Thyroid gland (tissue), 4 donors: ENCODE measurements at regions not wholly inside any gene's neighbourhood (a gene's known extent, or its start where the extent isn't known, plus 50 kb on each side); places are given as distances from the start of the nearest gene placed in this dataset.

ENCODE experiments used
- DNase-seq, 2 donors: peaks; one replicate each; pipeline ENCODE4 v3.0.0-alpha.2; 2019
- H3K27ac ChIP-seq, 3 donors: fragments of 200-600 bp; sonication (generic); 1 replicate in 2 of 3; 2 replicates in 1 of 3; pipeline ENCODE4 v1.5.1; 2016 to 2019; ENCODE audit warnings: mild to moderate bottlenecking in 1 of 3, moderate library complexity in 1 of 3
- H3K27me3 ChIP-seq: fragments of 200-600 bp; sonication (generic); one replicate; pipeline ENCODE4 v1.5.1; 2019
- H3K36me3 ChIP-seq, 2 donors: fragments of 200-600 bp; sonication (generic); one replicate each; pipeline ENCODE4 v1.5.1; 2016 to 2019
- H3K4me1 ChIP-seq, 2 donors: fragments of 200-600 bp; sonication (generic); one replicate each; pipeline ENCODE4 v1.5.1; 2017 to 2019
- H3K4me3 ChIP-seq, 3 donors: fragments of 200-600 bp; sonication (generic); replicated peaks in 1 of 3; 1 replicate in 2 of 3; 2 replicates in 1 of 3; pipeline ENCODE4 v1.5.1; 2016; ENCODE audit warnings: mild to moderate bottlenecking in 1 of 3
- H3K9me3 ChIP-seq: fragments of 200-600 bp; sonication (generic); one replicate; pipeline ENCODE4 v1.5.1; 2017
- CTCF ChIP-seq, 6 experiments: fragments of 200-600 bp in 3 of 6; fragments of 450-650 bp in 3 of 6; sonication (generic) in 3 of 6; IDR thresholded peaks; one replicate each; pipeline ENCODE4 v1.5.1; 2016 to 2019; ENCODE audit warnings: antibody characterized with exemption in 6 of 6, mild to moderate bottlenecking in 2 of 6, inconsistent platforms in 1 of 6, moderate library complexity in 1 of 6
- POLR2A ChIP-seq, 2 donors: fragments of 450-650 bp; IDR thresholded peaks; one replicate each; pipeline ENCODE4 v1.6.1; 2017; ENCODE audit warnings: antibody characterized with exemption in 2 of 2, mild to moderate bottlenecking in 2 of 2, moderate library complexity in 1 of 2
- WGBS, 2 donors: methylation state at CpG; one replicate each; pipeline ENCODE4 v1.1.5; 2017; 5-methylcytosine and 5-hydroxymethylcytosine counted together
- intact Hi-C: fragments of 100-400 bp; cut with DNase I; formaldehyde crosslinking; loops from one replicate; pipeline ENCODE4 v1.15.1; 2023

- intact Hi-C loops, result no loop called here
- no peak for TF ChIP-seq CTCF (IDR thresholded peaks at IDR 0.05)
- no peak for TF ChIP-seq POLR2A (IDR thresholded peaks at IDR 0.05)
- DNase-seq, result peak in 1 of 2 donors; percentile 12
- no peak overlapping the region for H3K27ac ChIP-seq
- no peaks in the 10 kb centered on the region for H3K36me3 ChIP-seq
- H3K27me3 ChIP-seq, result no peaks in the 10 kb centered on the region
- H3K4me1 ChIP-seq, result no peaks in the 10 kb centered on the region
- H3K4me3 ChIP-seq, result no peak overlapping the region
- no peaks in the 10 kb centered on the region for H3K9me3 ChIP-seq
- WGBS, 2 donors, result 96 to 99% methylated on average over 14 to 29 of the region's 55 CpGs
These were observed 1276.1 kb downstream of the PCDH7 start for GRCh38 chr4:31995943-31996901.

GRCh38 chr4:31998807-31999206, 1278.6 kb downstream of the PCDH7 start:
- Histone ChIP-seq H3K4me1 (no peaks in the 10 kb centered on the region), H3K36me3 (no peaks in the 10 kb centered on the region), H3K9me3 (no peaks in the 10 kb centered on the region), H3K27ac (no peak overlapping the region), H3K27me3 (no peaks in the 10 kb centered on the region), H3K4me3 (no peak overlapping the region)
- 78 to 95% methylated on average over 2 of the region's 2 CpGs for WGBS, 2 donors
- intact Hi-C loops, result no loop called here
- no peak for DNase-seq
- no peak for TF ChIP-seq CTCF (IDR thresholded peaks at IDR 0.05)
- no peak for TF ChIP-seq POLR2A (IDR thresholded peaks at IDR 0.05)

GRCh38 chr4:31999848-32000247, 1279.7 kb downstream of the PCDH7 start:
- no peak for DNase-seq
- no peaks in the 10 kb centered on the region for H3K9me3 ChIP-seq
- 83 to 91% methylated on average over 1 of the region's 1 CpG for WGBS, 2 donors
- TF ChIP-seq CTCF (IDR thresholded peaks at IDR 0.05) (no peak), POLR2A (IDR thresholded peaks at IDR 0.05) (no peak)
- H3K4me1 ChIP-seq, result no peaks in the 10 kb centered on the region
- no peaks in the 10 kb centered on the region for H3K36me3 ChIP-seq
- H3K27me3 ChIP-seq, result no peaks in the 10 kb centered on the region
- intact Hi-C loops, result no loop called here
- no peak overlapping the region for H3K4me3 ChIP-seq
- H3K27ac ChIP-seq, result no peak overlapping the region

GRCh38 chr4:32000846-32001488, 1280.8 kb downstream of the PCDH7 start:
- intact Hi-C loops, result no loop called here
- no peak for DNase-seq
- Histone ChIP-seq H3K36me3 (no peaks in the 10 kb centered on the region), H3K27me3 (no peaks in the 10 kb centered on the region), H3K4me1 (no peaks in the 10 kb centered on the region), H3K27ac (no peak overlapping the region), H3K9me3 (no peaks in the 10 kb centered on the region), H3K4me3 (no peak overlapping the region)
- 93 to 94% methylated on average over 4 of the region's 4 CpGs for WGBS, 2 donors
- TF ChIP-seq CTCF (IDR thresholded peaks at IDR 0.05), result no peak
- TF ChIP-seq POLR2A (IDR thresholded peaks at IDR 0.05), result no peak
